ENCODE measurements at regions not wholly inside any gene's neighbourhood (a gene's known extent, or its start where the extent isn't known, plus 50 kb on each side); places are given as distances from the start of the nearest gene placed in this dataset.

- no TSS peak for BruUV-seq (replicated peaks)
- intact Hi-C loops (cut with micrococcal nuclease), result no loop called here
- H3F3A ChIP-seq (ENCODE audit: low read length, unreplicated experiment), result no peaks in the 10 kb centered on the region
- TF ChIP-seq CTCF (conservative IDR thresholded peaks at IDR 0.05; ENCODE audit: low read depth, low read length) (no peak), EZH2phosphoT487 (IDR thresholded peaks at IDR 0.05; ENCODE audit: borderline replicate concordance, low read length) (no peak), EZH2 (IDR thresholded peaks at IDR 0.05; ENCODE audit: low read length, unreplicated experiment) (no peak)
- no peak overlapping the region for H3K4me3 ChIP-seq (ENCODE audit: low read length)
- no peaks in the 10 kb centered on the region for H3K9me3 ChIP-seq (ENCODE audit: low read length)
- H3K36me3 ChIP-seq (ENCODE audit: low read depth, low read length), result no peaks in the 10 kb centered on the region
- H2AFZ ChIP-seq (ENCODE audit: low read length), result no peak overlapping the region
- CTCF ChIA-PET, result no interaction called here
- H3K79me2 ChIP-seq (ENCODE audit: low read length), result no peaks in the 10 kb centered on the region
- no peaks in the 10 kb centered on the region for H3K9me2 ChIP-seq (replicated peaks; ENCODE audit: low read length)
- DNase-seq (no peak), ATAC-seq (no peak)
- H3K9ac ChIP-seq (ENCODE audit: low read length), result no peak overlapping the region
- H3K4me2 ChIP-seq (ENCODE audit: low read length), result no peak overlapping the region
- H3K27ac ChIP-seq (ENCODE audit: low read length), result no peak overlapping the region
- H4K20me1 ChIP-seq (ENCODE audit: low read length), result no peaks in the 10 kb centered on the region
- no peaks in the 10 kb centered on the region for H3K27me3 ChIP-seq (ENCODE audit: low read length)
- POLR2A ChIA-PET (ENCODE audit: unreplicated experiment), result interaction anchor here (0.6 kb wide), 1 partner anchor 240 kb away, joined by 4 read pairs; no protein-coding TSS in a partner anchor
- H3K4me1 ChIP-seq (ENCODE audit: insufficient read depth, low read length), result no peaks in the 10 kb centered on the region
These were observed 802.5 kb downstream of the EFNB2 start for GRCh38 chr13:105732806-105733529.

- intact Hi-C loops (cut with micrococcal nuclease), result no loop called here
- ATAC-seq, result no peak
These were observed 809.6 kb downstream of the EFNB2 start for GRCh38 chr13:105725887-105726286.

More at GRCh38 chr13:105725887-105726286, 809.6 kb downstream of the EFNB2 start:
- Histone ChIP-seq H3K4me3 (ENCODE audit: low read length) (no peak overlapping the region), H3K27ac (ENCODE audit: low read length) (no peak overlapping the region), H3K4me2 (ENCODE audit: low read length) (no peak overlapping the region), H4K20me1 (ENCODE audit: low read length) (no peaks in the 10 kb centered on the region), H3K79me2 (ENCODE audit: low read length) (no peaks in the 10 kb centered on the region), H3K27me3 (ENCODE audit: low read length) (no peaks in the 10 kb centered on the region), H2AFZ (ENCODE audit: low read length) (no peak overlapping the region), H3K9me2 (replicated peaks; ENCODE audit: low read length) (no peaks in the 10 kb centered on the region), H3F3A (ENCODE audit: low read length, unreplicated experiment) (no peaks in the 10 kb centered on the region), H3K9ac (ENCODE audit: low read length) (no peak overlapping the region), H3K4me1 (ENCODE audit: insufficient read depth, low read length) (no peaks in the 10 kb centered on the region), H3K9me3 (ENCODE audit: low read length) (no peaks in the 10 kb centered on the region), H3K36me3 (ENCODE audit: low read depth, low read length) (no peaks in the 10 kb centered on the region)
- TF ChIP-seq EZH2 (IDR thresholded peaks at IDR 0.05; ENCODE audit: low read length, unreplicated experiment) (no peak), EZH2phosphoT487 (IDR thresholded peaks at IDR 0.05; ENCODE audit: borderline replicate concordance, low read length) (no peak), CTCF (conservative IDR thresholded peaks at IDR 0.05; ENCODE audit: low read depth, low read length) (no peak)
- CTCF ChIA-PET, result no interaction called here
- no peak for DNase-seq
- BruUV-seq (replicated peaks), result no TSS peak
- POLR2A ChIA-PET (ENCODE audit: unreplicated experiment), result no interaction called here
